ENCODE measurements at regions not wholly inside any gene's neighbourhood (a gene's known extent, or its start where the extent isn't known, plus 50 kb on each side); places are given as distances from the start of the nearest gene placed in this dataset.
"Not testable (repeated sequence)": the region's sequence is repeated elsewhere in the genome, so short reads cannot be mapped to it uniquely, and the experiment has no call there.

- no peak overlapping the region for H3K27ac Mint-ChIP-seq (ENCODE audit: low read depth, unreplicated experiment)
- no TSS peak for BruUV-seq (replicated peaks)
- POLR2A ChIA-PET = no interaction called here
- CTCF ChIA-PET = no interaction called here
- intact Hi-C loops (cut with micrococcal nuclease) = no loop called here
- no peaks in the 10 kb centered on the region for H3K27me3 Mint-ChIP-seq (ENCODE audit: insufficient read depth, unreplicated experiment)
- H3K9me3 Mint-ChIP-seq (ENCODE audit: unreplicated experiment) = peaks cover 7% of the 10 kb centered on the region
- no peaks in the 10 kb centered on the region for H3K4me1 Mint-ChIP-seq (ENCODE audit: insufficient read depth, unreplicated experiment)
- no peak for TF ChIP-seq CTCF (IDR thresholded peaks at IDR 0.05; ENCODE audit: unreplicated experiment)
- no peak for DNase-seq (ENCODE audit: unreplicated experiment)
- H3K36me3 Mint-ChIP-seq (ENCODE audit: insufficient read depth, unreplicated experiment) = no peaks in the 10 kb centered on the region
- H3K4me3 Mint-ChIP-seq (ENCODE audit: unreplicated experiment) = no peak overlapping the region
Observed at GRCh38 chrX:1813809-1814208, 198.9 kb downstream of the ASMT start.

- Mint-ChIP-seq H3K4me1 (ENCODE audit: insufficient read depth, unreplicated experiment) (no peaks in the 10 kb centered on the region), H3K36me3 (ENCODE audit: insufficient read depth, unreplicated experiment) (no peaks in the 10 kb centered on the region), H3K9me3 (ENCODE audit: unreplicated experiment) (no peaks in the 10 kb centered on the region), H3K27me3 (ENCODE audit: insufficient read depth, unreplicated experiment) (no peaks in the 10 kb centered on the region), H3K4me3 (ENCODE audit: unreplicated experiment) (no peak overlapping the region), H3K27ac (ENCODE audit: low read depth, unreplicated experiment) (no peak overlapping the region)
- CTCF ChIA-PET = no interaction called here
- no peak for DNase-seq (ENCODE audit: unreplicated experiment)
- TF ChIP-seq CTCF (IDR thresholded peaks at IDR 0.05; ENCODE audit: unreplicated experiment) = no peak
- intact Hi-C loops (cut with micrococcal nuclease) = no loop called here
- POLR2A ChIA-PET = no interaction called here
- no TSS peak for BruUV-seq (replicated peaks)
Observed at GRCh38 chrX:1815456-1816175, 200.8 kb downstream of the ASMT start.

GRCh38 chrX:1816387-1816982 lies 201.6 kb downstream of the ASMT start:
- CTCF ChIA-PET; POLR2A ChIA-PET; intact Hi-C loops (cut with micrococcal nuclease); H3K27me3 Mint-ChIP-seq (ENCODE audit: insufficient read depth, unreplicated experiment); DNase-seq (ENCODE audit: unreplicated experiment); BruUV-seq (replicated peaks); H3K4me3 Mint-ChIP-seq (ENCODE audit: unreplicated experiment); H3K4me1 Mint-ChIP-seq (ENCODE audit: insufficient read depth, unreplicated experiment); H3K9me3 Mint-ChIP-seq (ENCODE audit: unreplicated experiment); H3K36me3 Mint-ChIP-seq (ENCODE audit: insufficient read depth, unreplicated experiment); H3K27ac Mint-ChIP-seq (ENCODE audit: low read depth, unreplicated experiment): not testable (repeated sequence)

- CTCF ChIA-PET = no interaction called here
- POLR2A ChIA-PET = no interaction called here
- no peak for DNase-seq (ENCODE audit: unreplicated experiment)
- TF ChIP-seq CTCF (IDR thresholded peaks at IDR 0.05; ENCODE audit: unreplicated experiment) = no peak
- intact Hi-C loops (cut with micrococcal nuclease) = no loop called here
- Mint-ChIP-seq H3K27me3 (ENCODE audit: insufficient read depth, unreplicated experiment) (no peaks in the 10 kb centered on the region), H3K9me3 (ENCODE audit: unreplicated experiment) (peaks cover 9% of the 10 kb centered on the region), H3K36me3 (ENCODE audit: insufficient read depth, unreplicated experiment) (no peaks in the 10 kb centered on the region), H3K4me3 (ENCODE audit: unreplicated experiment) (no peak overlapping the region), H3K4me1 (ENCODE audit: insufficient read depth, unreplicated experiment) (no peaks in the 10 kb centered on the region), H3K27ac (ENCODE audit: low read depth, unreplicated experiment) (no peak overlapping the region)
- no TSS peak for BruUV-seq (replicated peaks)
Observed at GRCh38 chrX:1821846-1822245, 207.0 kb downstream of the ASMT start.

All from MCF 10A (cell line).